ENCODE measurements at regions not wholly inside any gene's neighbourhood (a gene's known extent, or its start where the extent isn't known, plus 50 kb on each side); places are given as distances from the start of the nearest gene placed in this dataset.

- no peak for TF ChIP-seq EZH2 (IDR thresholded peaks at IDR 0.05; ENCODE audit: insufficient read depth, poor library complexity, severe bottlenecking)
- TF ChIP-seq EZH2phosphoT487 (IDR thresholded peaks at IDR 0.05; ENCODE audit: insufficient read depth, low read depth): no peak
These were observed 375.2 kb downstream of the BRD1 start for GRCh38 chr22:49452362-49452946.
